ENCODE measurements at regions not wholly inside any gene's neighbourhood (a gene's known extent, or its start where the extent isn't known, plus 50 kb on each side); places are given as distances from the start of the nearest gene placed in this dataset.
"Not testable (repeated sequence)": the region's sequence is repeated elsewhere in the genome, so short reads cannot be mapped to it uniquely, and the experiment has no call there.

DNA sequence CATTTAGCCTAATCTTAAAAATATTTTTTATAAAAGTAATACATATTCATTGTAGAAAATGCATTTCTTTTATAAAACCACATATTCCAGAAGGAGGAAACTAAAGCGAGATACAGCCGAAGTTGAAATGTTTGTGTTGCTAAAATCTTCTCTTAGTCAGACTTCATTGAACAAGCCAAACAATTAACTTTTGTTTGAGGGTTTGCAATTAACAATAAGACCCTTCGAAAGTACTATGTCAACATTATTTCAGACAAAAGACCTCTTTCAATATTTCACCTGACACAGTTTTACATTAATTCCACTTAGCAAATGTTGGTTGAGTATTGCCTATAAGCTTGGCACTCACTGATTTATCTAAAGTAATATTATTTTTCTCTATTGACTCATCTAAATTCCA, 354.0 kb upstream of the ADAMTS5 start:
- DNase-seq: no peak

DNA sequence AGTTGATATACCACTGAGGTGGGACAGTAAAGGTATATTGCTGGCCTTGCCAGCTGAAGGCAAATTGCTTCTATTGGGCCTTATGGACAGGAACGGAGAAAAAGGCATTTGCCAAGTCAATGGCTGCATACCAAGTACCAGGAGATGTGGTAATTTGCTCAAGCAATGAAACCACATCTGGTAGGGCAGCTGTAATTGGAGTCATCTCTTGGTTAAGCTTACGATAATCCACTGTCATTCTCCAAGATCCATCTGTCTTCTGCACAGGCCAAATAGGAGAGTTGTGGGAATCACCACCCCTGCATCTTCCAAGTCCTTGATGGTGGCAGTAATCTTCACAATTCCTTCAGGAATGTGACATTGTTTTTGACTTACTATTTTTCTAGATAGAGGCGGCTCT, 350.7 kb upstream of the ADAMTS5 start:
- not testable (repeated sequence) for DNase-seq

DNA sequence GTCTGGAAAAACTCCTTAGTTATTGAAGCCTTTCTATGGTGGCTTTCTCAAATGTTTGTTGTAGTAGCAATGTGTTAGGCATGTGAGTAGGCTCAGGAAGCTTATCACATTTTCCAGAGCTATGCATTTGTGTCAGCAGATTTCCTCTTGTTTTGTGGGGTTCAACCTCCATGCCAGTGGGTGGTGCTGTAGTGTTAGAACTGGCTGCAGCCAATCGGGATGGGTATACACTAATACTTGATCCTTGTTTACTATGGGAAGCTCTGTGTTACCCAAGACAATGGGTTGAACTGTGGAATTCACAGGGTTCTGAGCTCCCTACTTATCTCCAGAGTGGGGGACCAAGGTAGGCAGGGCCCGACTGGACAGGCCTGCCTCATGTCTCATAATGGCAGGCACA, 348.5 kb upstream of the ADAMTS5 start:
- DNase-seq: no peak

DNA sequence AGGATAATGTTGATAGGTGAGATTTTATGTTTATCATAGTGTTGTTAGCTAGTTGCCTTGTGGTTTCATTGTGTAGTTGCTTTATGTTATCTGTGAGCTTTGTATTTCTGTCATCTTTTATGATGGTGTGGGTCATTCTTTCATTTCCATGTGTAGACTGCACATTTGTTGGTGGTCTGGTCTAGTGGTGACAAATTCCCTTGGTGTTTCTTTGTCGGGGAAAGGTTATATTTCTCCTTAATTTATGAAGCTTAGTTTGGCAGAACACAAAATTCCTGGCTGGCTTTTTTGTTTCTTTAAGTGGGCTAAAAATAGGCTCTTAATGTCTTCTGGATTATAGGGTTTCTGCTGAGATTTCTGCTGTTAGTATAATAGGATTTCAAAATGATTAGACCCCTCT, 347.2 kb upstream of the ADAMTS5 start:
- no peak for DNase-seq

DNA sequence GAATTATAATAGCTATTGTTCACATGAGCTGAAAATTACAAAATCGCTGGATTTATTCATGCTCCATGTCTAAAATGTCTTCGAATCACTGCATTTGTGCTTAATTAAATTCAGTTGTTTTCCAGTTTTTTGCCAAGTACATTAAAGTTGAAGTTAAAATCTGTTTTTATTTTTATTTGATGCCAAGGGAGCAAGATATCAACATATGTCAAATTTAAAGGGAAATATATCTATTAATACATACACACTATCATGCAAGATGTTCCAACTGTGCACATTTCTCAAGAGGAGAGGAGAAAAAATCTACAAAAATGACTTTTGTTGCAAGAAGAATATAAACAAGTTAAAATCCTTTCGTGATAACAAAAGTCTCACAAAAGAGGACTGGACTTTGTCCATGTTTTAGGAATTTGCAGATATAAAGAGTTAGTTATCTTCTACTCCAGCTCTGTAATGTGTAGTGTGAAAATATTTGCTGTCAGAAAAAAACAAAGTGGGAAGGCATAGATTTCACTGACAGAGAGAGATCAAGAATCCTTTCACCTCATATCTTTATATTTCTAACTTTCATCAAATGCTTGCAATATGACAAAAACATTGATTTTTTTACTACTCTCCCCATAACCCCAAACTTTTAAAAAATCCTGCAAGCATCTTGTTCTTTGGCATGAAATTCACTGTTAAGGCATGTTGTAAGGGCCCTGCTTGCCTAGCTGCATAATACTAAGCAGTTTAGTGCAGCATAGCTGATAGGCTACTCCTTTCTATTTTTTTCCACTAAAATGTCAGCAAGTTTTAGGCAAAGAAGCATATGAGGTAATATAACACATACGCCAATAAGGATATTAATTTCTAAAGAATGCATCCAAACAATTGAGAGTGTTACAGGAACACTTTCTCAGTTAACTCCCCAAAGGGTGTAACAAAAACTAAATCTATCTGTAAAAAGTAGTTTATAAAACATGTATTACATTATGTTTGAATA, 340.2 kb upstream of the ADAMTS5 start:
- DNase-seq: no peak

DNA sequence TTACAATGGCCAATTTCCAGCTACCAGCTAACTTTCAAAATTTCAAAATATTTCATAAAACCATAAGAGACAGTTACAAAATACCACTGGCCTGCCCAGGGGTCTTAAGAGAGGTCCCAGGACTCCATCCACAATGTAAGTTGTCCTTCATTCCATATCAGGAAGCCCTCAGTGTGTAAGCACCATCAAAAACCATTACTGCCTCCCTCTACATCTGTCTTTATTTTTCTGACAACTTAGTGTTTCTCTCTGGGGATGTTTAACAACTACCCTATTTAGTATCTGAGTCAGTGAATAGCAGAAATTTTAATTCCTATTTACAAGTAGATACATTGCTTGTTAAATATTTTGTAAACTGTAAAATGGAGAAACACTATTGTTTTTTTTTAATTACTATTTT, 339.3 kb upstream of the ADAMTS5 start:
- DNase-seq: no peak

DNA sequence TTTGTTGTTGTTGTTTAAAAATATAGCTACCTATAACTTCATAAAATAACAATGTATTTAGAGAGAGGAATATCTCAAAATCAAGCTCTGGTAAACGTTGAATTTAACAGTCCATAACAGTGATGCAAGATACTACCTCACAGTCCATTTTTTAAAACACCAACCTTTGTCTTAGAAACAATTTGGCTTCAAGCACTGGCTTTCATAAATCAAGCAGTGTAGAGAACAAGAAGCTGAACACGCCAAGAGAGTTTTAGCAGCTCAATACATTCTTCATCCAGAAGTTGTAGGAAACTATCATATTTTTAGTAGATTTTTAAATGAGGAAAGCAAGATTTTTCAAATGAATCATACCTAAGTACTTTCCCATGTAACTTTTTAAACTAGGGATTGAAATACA, 334.3 kb upstream of the ADAMTS5 start:
- no peak for DNase-seq

DNA sequence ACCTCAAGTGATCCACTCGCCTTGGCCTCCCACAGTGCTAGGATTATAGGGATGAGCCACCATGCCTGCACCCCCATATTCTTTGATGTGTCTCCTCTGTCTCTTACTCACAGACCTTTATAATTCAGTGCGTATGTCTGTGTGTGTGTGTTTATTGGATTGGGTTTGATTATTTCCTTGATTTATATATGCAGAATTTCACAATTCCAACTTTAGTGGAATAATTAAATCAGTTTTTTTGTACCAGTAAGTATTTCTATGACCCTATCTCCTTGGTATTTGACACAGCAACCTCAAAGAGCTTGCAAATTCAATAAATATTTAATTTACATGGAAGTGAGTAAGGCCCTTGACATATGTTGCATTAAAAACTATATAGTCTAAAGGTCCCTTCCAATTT, 333.9 kb upstream of the ADAMTS5 start:
- no peak for DNase-seq

DNA sequence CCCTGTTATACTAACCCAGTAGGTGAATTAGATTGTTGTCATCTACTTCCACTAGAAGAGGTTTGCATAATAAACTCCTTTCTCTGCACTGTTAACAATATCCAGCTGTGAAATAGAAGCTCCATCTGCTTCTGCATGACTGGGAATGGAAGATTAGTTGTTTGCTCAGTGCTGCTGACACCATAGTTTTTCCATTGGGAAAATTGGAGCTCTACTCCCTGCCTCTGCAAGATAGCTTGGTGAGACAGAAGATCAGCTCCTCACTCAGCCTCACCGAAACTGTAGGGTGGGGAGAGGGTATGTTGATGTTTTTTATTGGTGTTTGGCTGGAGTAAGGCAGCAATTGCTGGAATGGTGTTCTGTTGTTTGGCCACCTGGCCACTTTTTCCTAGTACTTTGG, 331.6 kb upstream of the ADAMTS5 start:
- peak; percentile 83 for DNase-seq

DNA sequence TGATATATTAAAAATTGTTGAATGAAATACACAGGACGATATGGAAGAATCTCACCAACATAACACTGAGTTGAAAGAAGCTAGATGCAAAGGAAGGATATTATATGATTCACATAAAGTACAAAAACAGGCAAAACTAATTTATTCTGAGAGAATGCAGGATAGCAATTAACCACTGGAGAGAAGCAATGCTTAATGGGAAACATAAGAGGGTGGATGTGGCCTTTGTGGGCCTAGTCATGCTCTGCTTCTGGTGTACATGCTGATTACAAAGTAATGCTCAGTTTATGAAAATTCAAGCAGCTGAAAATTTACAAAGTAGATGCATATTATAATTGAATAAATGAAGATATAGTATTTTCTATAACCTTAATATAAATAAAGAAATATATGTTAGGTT, 326.4 kb upstream of the ADAMTS5 start:
- DNase-seq: no peak

DNA sequence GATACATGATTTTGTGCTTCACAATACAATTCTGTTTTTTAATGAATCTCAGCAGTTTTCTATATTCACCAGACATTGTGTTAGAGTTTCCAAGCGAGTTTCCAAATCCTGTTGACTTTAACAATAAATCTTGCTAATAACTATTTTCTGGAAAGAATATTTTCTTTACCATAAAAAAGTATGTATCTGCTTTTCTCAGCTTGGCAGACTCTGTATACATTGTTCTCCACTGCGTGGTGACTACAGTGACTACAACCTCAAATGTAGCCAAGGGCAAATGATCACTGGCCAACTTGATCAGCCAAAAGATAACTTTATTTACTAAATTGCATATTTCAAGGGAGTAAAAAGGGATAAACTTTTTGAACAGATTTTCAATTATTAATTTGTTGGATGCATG, 325.9 kb upstream of the ADAMTS5 start:
- DNase-seq: no peak

DNA sequence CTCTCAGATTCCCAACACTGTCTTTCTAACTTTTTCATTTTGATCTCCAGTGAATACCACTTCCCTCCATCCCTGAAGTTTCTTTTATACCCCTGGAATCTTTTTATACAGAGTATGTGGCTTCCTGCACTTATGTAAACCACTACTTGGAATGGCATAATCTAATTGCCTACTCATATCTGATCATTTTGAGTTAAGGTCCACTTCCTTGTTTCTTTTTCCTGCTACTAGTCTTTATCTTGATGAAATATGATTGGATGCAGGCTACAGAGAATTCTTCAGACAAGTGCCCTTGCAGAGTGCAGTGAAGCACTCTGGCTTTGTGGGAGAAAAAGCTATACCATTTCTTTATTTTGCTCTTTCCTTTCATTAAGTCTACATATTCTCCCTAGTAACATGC, 325.3 kb upstream of the ADAMTS5 start:
- DNase-seq: no peak

DNA sequence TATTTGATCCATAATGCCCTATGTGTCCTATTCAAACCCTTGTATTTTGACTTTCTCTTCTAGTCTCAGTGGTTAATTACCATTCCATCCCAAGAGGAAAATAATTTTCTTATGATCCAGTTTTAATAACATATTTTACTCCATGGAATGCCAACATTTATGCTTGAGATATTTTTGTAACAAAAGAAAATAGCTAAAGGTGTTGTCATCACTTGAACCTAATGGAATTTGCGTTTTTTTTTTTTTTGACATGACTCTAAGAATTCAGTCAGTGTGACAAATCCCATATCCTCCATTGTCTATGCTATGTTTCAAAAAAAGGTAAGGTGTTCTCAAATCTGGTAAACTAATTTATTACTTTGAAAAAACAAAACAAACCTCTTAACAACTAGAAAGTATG, 324.1 kb upstream of the ADAMTS5 start:
- no peak for DNase-seq

DNA sequence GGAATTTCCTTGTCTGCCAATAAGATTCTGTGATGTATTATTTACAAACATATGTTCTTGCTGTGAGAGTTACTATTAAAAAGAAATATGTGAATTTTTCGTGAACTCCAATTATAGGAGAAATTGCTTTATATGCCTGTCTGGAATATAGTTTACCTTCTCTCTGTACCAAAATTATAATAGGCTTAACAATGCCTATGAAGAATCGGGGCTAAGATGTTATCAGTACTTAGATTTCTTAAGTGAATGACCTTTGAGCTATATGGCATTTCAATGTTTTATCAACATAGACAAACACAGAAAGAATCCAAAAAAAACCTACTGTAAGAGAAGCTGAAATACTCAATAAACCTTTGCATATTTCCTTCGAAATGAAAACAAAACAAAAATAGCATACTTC, 323.1 kb upstream of the ADAMTS5 start:
- no peak for DNase-seq

DNA sequence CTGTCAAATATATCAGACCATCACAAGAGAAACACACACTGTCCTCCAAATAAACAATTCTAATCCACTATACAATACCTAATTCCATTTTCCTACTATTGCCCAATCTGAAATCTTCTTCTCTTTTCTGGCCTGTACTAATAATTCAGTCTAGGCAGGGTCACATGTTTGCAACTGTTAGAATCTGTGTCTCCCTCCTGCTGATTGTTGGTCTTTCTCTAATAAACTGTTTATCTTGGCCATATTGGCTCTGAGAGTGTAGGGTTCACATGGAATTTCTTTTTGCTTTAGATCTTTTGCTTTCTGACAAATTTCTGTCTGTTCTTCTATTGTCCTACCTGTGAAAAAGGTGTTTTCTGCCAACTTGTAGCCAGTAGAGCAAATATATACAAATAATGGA, 319.9 kb upstream of the ADAMTS5 start:
- no peak for DNase-seq

DNA sequence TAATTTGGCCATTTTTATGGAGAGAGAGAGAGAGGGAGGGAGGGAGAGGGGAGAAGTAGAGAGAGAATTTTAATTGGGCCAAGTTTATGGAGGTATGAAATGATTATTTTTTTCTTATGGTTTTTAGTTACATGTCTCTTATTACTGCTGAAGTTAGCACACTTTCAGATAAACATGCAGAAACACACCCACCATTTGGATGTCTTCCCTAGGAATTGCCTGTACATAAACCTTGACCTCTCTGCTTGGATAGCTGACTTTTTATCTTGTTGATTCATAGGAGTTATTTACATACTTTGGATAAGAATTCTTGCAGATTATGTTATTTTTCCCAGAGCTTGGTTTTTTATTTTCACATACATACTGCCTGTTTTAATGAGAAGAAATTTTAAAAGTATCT, 310.2 kb upstream of the ADAMTS5 start:
- DNase-seq: no peak

DNA sequence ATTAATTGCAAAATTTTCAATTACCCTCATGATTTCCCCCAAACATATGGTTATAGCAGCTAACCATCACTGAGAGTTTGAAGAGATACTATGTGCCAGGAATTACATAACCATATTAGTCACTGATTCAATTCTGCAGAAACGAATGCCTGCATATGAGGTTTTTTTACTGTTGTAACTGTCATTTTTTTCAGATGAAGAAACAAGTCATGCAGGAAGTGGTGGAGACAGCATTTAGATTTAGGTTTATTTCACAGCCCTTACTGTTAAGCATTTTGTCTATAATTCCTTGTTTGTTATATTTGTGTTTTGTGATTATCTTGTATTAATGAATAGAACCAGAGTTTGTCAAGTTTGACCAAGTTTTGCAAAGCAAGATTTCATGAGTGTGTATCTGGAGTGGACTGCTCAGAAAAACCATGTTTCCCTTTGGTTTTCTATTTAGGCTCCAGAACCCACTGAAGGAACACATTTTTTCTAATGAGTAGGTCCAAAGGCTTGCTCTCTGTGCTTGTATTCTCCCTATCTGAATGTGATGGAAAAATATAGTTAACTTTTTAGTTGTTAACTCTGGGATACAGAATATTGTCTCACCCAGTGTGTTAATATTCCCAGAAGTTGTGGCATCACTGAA, 308.5 kb upstream of the ADAMTS5 start:
- DNase-seq: no peak

DNA sequence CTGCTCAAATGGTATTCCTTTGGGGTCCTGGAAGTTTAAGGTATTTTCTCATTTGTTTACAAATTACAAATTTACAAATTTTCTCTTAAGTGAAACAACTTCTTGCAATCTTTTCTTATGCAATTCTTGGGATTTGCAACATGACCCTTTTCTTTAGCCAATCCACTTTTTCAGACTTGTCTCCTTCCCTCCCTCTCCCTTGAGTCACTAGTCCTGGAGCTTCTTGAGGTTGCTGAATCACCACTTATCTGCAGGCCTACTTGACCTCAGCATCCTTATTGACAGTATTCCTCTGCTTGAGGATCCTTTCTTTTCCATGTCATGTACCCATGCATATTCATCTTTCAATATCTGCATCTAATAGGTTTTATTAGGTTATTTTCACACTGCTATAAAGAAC, 302.8 kb upstream of the ADAMTS5 start:
- DNase-seq: no peak

DNA sequence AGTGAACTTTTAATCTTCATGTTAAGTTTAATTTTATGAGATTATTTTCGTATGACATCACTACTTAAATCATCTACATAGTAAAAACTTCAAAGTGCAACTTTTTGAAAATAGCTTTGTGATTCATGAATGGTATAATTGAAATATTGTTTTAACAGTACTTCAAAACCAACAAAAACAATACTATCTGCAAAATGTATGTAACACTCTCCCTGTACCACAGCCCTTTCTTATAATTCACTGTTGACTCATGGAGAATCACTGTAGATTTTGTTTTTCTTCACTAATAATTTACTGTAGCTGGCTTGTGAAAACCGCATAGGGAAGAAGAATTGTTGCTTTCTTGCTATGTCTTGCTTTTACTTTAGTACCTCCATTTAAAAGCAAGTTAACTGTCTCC, 301.4 kb upstream of the ADAMTS5 start:
- DNase-seq: no peak

DNA sequence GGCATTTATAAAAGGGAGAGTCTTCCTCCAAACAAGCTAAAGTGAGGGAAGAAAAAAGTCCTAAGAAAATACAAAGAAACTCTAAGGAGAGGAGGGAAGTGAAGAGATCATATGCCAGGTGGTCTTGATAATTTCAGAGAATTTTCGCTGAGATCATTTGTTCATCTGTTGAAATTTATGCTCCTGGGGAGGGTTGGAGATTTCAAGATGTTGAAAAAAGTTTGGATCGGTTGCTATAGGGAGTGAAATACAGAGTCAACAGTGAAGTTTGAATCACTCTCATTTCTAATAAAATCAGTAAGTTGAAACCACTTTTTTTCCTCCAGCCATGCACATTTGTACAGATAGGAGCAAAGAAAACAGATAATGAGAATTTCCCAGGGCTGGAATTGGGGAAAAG, 299.1 kb upstream of the ADAMTS5 start:
- no peak for DNase-seq

DNA sequence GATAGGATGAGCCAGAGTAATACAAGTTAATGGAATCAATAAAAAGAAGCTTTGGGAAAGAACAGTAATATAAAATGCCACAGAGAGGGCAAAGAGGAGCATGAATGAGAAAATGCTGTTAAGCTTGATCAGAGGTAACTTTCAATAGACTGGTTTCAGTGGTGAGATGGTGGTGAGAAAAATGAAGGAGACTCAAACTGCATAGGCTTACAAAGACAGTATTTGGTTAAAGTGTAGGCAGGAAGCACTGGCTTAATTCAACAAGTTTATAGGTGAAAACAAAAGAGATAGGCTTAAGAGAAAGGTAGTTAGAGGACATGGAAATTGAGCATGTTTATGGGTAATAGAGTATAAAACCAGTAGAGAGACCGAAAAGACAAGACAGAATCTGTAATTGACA, 298.6 kb upstream of the ADAMTS5 start:
- no peak for DNase-seq

DNA sequence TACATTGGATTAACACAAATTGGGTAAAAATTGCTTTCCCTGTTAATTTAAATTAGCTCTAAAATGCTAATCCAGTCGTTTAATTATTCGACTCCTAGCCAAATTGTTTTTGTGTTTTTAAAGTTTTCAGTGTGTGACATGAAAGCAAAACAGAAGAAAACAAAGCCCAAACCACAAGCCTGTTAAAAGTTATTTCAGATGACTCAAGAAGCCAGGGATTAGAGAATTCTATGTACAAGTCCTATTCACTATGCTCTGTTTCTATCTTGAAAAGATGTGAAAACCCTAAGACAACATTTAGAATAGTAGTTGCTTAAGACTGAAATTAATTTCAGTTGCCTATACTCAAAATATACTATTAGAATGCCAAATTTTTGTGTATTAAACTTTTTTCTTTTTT, 294.8 kb upstream of the ADAMTS5 start:
- DNase-seq: no peak

DNA sequence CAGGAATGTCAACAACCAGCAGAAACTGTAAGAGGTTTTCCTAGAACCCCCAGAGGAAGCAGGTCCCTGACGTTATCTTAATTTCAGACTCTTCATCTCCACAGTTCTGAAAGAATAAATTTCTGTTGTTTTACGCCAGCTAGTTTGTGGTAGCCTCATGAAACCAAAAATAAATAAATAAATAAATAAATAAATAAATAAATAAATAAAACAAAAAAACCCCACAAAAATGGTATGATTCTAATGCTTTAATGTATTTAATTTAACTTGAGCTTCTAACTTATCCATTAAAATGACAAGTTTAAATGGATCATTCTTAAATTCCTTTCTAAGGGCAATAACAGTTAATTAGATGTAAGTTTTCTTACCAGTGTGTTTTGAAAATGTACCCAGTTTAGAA, 293.8 kb upstream of the ADAMTS5 start:
- no peak for DNase-seq

DNA sequence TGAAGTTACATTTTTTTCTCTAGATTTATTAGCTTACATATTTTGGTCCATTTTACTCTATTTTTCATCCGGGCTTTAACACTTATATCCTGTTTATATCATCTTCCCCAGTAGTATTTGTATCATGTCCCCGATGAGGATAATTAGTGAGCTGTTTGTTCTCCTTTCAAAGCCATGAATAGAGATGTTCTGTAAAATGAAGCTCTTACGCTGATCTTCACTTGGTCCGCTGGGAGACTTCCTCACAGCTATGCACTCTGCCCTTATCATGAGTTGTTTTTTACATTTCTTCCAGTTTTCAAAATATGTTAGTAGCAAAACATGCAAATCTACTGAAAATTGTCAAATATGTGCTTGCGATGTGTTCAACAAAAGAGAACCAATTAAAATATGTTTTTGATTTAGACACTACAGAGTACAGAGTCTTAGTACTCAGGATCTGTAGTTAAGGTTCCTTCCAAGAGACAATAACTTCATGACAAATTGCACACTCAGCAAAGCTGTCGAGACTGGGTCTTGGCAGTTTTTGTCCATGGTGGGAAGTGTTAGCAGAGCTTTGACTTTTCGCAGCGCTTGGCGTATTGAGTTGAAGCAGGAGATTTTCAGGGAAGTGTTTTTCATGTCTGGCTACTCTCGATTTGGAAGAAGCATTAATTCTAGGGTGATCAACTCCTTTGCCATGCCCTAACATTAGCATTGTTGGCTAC, 292.0 kb upstream of the ADAMTS5 start:
- DNase-seq: no peak
